GM19351 (cell line): ENCODE measurements at regions not wholly inside any gene's neighbourhood (a gene's known extent, or its start where the extent isn't known, plus 50 kb on each side); places are given as distances from the start of the nearest gene placed in this dataset.
"Not testable (repeated sequence)": the region's sequence is repeated elsewhere in the genome, so short reads cannot be mapped to it uniquely, and the experiment has no call there.

Experiments used
- ATAC-seq: cut with Tn5 transposase; IDR thresholded peaks from one replicate; pipeline ENCODE4 v1.9.1; 2021; ENCODE audit warnings: mild to moderate bottlenecking, moderate library complexity; ENCODE audit not compliant: unreplicated experiment

- not testable (repeated sequence) for ATAC-seq
Measured at GRCh38 chr1:146521804-146522203, 293.0 kb upstream of the NOTCH2NLA start.

GRCh38 chr1:146513754-146514153 lies 284.9 kb upstream of the NOTCH2NLA start:
- not testable (repeated sequence) for ATAC-seq

- not testable (repeated sequence) for ATAC-seq
Measured at GRCh38 chr1:146511047-146511777, 282.4 kb upstream of the NOTCH2NLA start.

GRCh38 chr1:146510248-146510983 lies 281.6 kb upstream of the NOTCH2NLA start:
- not testable (repeated sequence) for ATAC-seq

- ATAC-seq, result not testable (repeated sequence)
Measured at GRCh38 chr1:146504121-146504520, 275.3 kb upstream of the NOTCH2NLA start.

- ATAC-seq, result not testable (repeated sequence)
Measured at GRCh38 chr1:146487555-146487954, 258.7 kb upstream of the NOTCH2NLA start.

- not testable (repeated sequence) for ATAC-seq
Measured at GRCh38 chr1:146487155-146487554, 258.3 kb upstream of the NOTCH2NLA start.

GRCh38 chr1:146486300-146487014 lies 257.6 kb upstream of the NOTCH2NLA start:
- ATAC-seq, result not testable (repeated sequence)

- ATAC-seq, result not testable (repeated sequence)
Measured at GRCh38 chr1:146484195-146484594, 255.4 kb upstream of the NOTCH2NLA start.

GRCh38 chr1:146479188-146479587 lies 250.4 kb upstream of the NOTCH2NLA start:
- ATAC-seq, result not testable (repeated sequence)

GRCh38 chr1:146478125-146478720 lies 249.4 kb upstream of the NOTCH2NLA start:
- ATAC-seq, result not testable (repeated sequence)

- ATAC-seq, result not testable (repeated sequence)
Measured at GRCh38 chr1:146475086-146475485, 246.3 kb upstream of the NOTCH2NLA start.

- not testable (repeated sequence) for ATAC-seq
Measured at GRCh38 chr1:146474216-146474615, 245.4 kb upstream of the NOTCH2NLA start.

- ATAC-seq, result peak; percentile 92
Measured at GRCh38 chr1:146472192-146472861, 243.5 kb upstream of the NOTCH2NLA start.

- not testable (repeated sequence) for ATAC-seq
Measured at GRCh38 chr1:146459939-146460338, 231.1 kb upstream of the NOTCH2NLA start.

- not testable (repeated sequence) for ATAC-seq
Measured at GRCh38 chr1:146459308-146459707, 230.5 kb upstream of the NOTCH2NLA start.

- ATAC-seq, result not testable (repeated sequence)
Measured at GRCh38 chr1:146448877-146449246, 220.0 kb upstream of the NOTCH2NLA start.

- not testable (repeated sequence) for ATAC-seq
Measured at GRCh38 chr1:146448212-146448876, 219.5 kb upstream of the NOTCH2NLA start.

- ATAC-seq, result not testable (repeated sequence)
Measured at GRCh38 chr1:146443871-146444222, 215.0 kb upstream of the NOTCH2NLA start.
